DND-41 (cell line): ENCODE measurements at regions not wholly inside any gene's neighbourhood (a gene's known extent, or its start where the extent isn't known, plus 50 kb on each side); places are given as distances from the start of the nearest gene placed in this dataset.
"Not testable (repeated sequence)": the region's sequence is repeated elsewhere in the genome, so short reads cannot be mapped to it uniquely, and the experiment has no call there.

ENCODE experiments used
- ATAC-seq: fragments of 200-7000 bp; cut with Tn5 transposase; 3 replicates; pipeline ENCODE4 v1.9.1; 2021; ENCODE audit warnings: low read depth; ENCODE audit not compliant: insufficient read depth
- DNase-seq: peaks from one replicate; pipeline ENCODE4 v3.0.0-alpha.2; 2020
- H2AFZ ChIP-seq: 2 replicates; pipeline ENCODE4 v1.6.0; 2012; ENCODE audit warnings: low read depth, low read length
- H3K27ac ChIP-seq: 2 replicates; pipeline ENCODE4 v1.5.1; 2012; ENCODE audit warnings: low read length, inconsistent platforms
- H3K27me3 ChIP-seq: fragments of 200-600 bp; sonication (generic); 2 replicates; pipeline ENCODE4 v1.6.0; 2012; ENCODE audit warnings: low read length, mild to moderate bottlenecking, inconsistent platforms; ENCODE audit not compliant: insufficient read depth, poor library complexity
- H3K36me3 ChIP-seq: 2 replicates; pipeline ENCODE4 v1.5.1; 2012; ENCODE audit warnings: low read length, inconsistent platforms; ENCODE audit not compliant: insufficient read depth
- H3K4me1 ChIP-seq: 2 replicates; pipeline ENCODE4 v1.5.1; 2012; ENCODE audit warnings: mild to moderate bottlenecking, low read length; ENCODE audit not compliant: insufficient read depth
- H3K4me2 ChIP-seq: 2 replicates; pipeline ENCODE4 v1.6.0; 2012; ENCODE audit warnings: mild to moderate bottlenecking, moderate library complexity, low read length, inconsistent platforms; ENCODE audit not compliant: insufficient read depth
- H3K4me3 ChIP-seq, 2 experiments: fragments of 200-600 bp in 1 of 2; shearing (Covaris generic) in 1 of 2; 2 replicates each; pipeline ENCODE4 v1.5.1; 2012 to 2016; ENCODE audit warnings: inconsistent platforms in 2 of 2, low read length in 2 of 2, mild to moderate bottlenecking in 2 of 2, low read depth in 1 of 2, moderate library complexity in 1 of 2
- H3K79me2 ChIP-seq: 2 replicates; pipeline ENCODE4 v1.6.0; 2012; ENCODE audit warnings: low read length, inconsistent platforms; ENCODE audit not compliant: insufficient read depth
- H3K9ac ChIP-seq: 2 replicates; pipeline ENCODE4 v1.6.0; 2012; ENCODE audit warnings: low read depth, mild to moderate bottlenecking, inconsistent platforms, low read length, moderate library complexity
- H3K9me3 ChIP-seq: 2 replicates; pipeline ENCODE4 v1.5.1; 2012; ENCODE audit warnings: low read length, moderate library complexity, mild to moderate bottlenecking, inconsistent platforms; ENCODE audit not compliant: insufficient read depth, severe bottlenecking
- H4K20me1 ChIP-seq: 2 replicates; pipeline ENCODE4 v1.6.0; 2012; ENCODE audit warnings: low read length; ENCODE audit not compliant: insufficient read depth
- CTCF ChIP-seq: IDR thresholded peaks from 2 replicates; pipeline ENCODE4 v1.5.1; 2012; ENCODE audit warnings: borderline replicate concordance, low read length, moderate library complexity, mild to moderate bottlenecking; ENCODE audit not compliant: poor library complexity, severe bottlenecking; ENCODE audit errors: extremely low read depth
- EZH2 ChIP-seq: IDR thresholded peaks from 3 replicates; pipeline ENCODE4 v1.6.1; 2012; ENCODE audit warnings: borderline replicate concordance, low read depth, mild to moderate bottlenecking, moderate library complexity, low read length, inconsistent platforms; ENCODE audit not compliant: severe bottlenecking

GRCh38 chr1:60502506-60502905 lies 428.9 kb upstream of the C1orf87 start:
- Histone ChIP-seq H2AFZ (no peak overlapping the region), H3K4me3 (no peak overlapping the region), H3K36me3 (no peaks in the 10 kb centered on the region), H3K79me2 (no peaks in the 10 kb centered on the region), H3K9ac (no peak overlapping the region), H3K4me2 (no peak overlapping the region), H3K4me1 (no peaks in the 10 kb centered on the region), H3K27ac (no peak overlapping the region), H3K27me3 (no peaks in the 10 kb centered on the region), H4K20me1 (no peaks in the 10 kb centered on the region), H3K9me3 (no peaks in the 10 kb centered on the region)
- DNase-seq (no peak), ATAC-seq (no peak)
- TF ChIP-seq CTCF (no peak), EZH2 (no peak)

GRCh38 chr1:60489916-60490480 lies 416.4 kb upstream of the C1orf87 start:
- H3K9me3 ChIP-seq, H3K27me3 ChIP-seq, H3K79me2 ChIP-seq, H3K4me3 ChIP-seq, H4K20me1 ChIP-seq, H2AFZ ChIP-seq, H3K27ac ChIP-seq, H3K4me2 ChIP-seq, H3K36me3 ChIP-seq, DNase-seq, H3K4me1 ChIP-seq, ATAC-seq, H3K9ac ChIP-seq: not testable (repeated sequence)

GRCh38 chr1:60488847-60489246 lies 415.3 kb upstream of the C1orf87 start:
- Histone ChIP-seq H3K9me3 (no peaks in the 10 kb centered on the region), H3K79me2 (no peaks in the 10 kb centered on the region), H3K4me1 (no peaks in the 10 kb centered on the region), H3K4me3 (no peak overlapping the region), H3K27ac (no peak overlapping the region), H2AFZ (no peak overlapping the region), H3K9ac (no peak overlapping the region), H3K36me3 (no peaks in the 10 kb centered on the region), H3K27me3 (no peaks in the 10 kb centered on the region), H4K20me1 (no peaks in the 10 kb centered on the region), H3K4me2 (no peak overlapping the region)
- no peak for DNase-seq
- ATAC-seq: no peak
- TF ChIP-seq CTCF: no peak
- no peak for TF ChIP-seq EZH2

- Histone ChIP-seq H3K27me3 (no peaks in the 10 kb centered on the region), H3K36me3 (no peaks in the 10 kb centered on the region), H3K4me2 (no peak overlapping the region), H3K79me2 (no peaks in the 10 kb centered on the region), H3K4me1 (no peaks in the 10 kb centered on the region), H3K27ac (no peak overlapping the region), H3K4me3 (no peak overlapping the region), H3K9ac (no peak overlapping the region), H2AFZ (no peak overlapping the region), H4K20me1 (no peaks in the 10 kb centered on the region), H3K9me3 (no peaks in the 10 kb centered on the region)
- TF ChIP-seq EZH2 (no peak), CTCF (no peak)
- no peak for DNase-seq
- ATAC-seq: no peak
Measured at GRCh38 chr1:60487565-60488345, 414.2 kb upstream of the C1orf87 start.
